A549 (cell line): ENCODE measurements at regions not wholly inside any gene's neighbourhood (a gene's known extent, or its start where the extent isn't known, plus 50 kb on each side); places are given as distances from the start of the nearest gene placed in this dataset.

ENCODE experiments used
- CBX2 ChIP-seq: fragments of 200-600 bp; sonication (generic); IDR thresholded peaks from 2 replicates; pipeline ENCODE4 v1.6.1; 2016; ENCODE audit warnings: low read depth, mild to moderate bottlenecking, borderline replicate concordance
- CBX8 ChIP-seq: fragments of 200-600 bp; sonication (generic); IDR thresholded peaks from 2 replicates; pipeline ENCODE4 v1.6.1; 2016
- CEBPB ChIP-seq, 2 experiments: fragments of >200 bp in 1 of 2; sonication (Bioruptor Twin) in 1 of 2; formaldehyde crosslinking in 1 of 2; IDR thresholded peaks; 2 replicates each; pipeline ENCODE4 v1.6.1; 2012 to 2016
- CHD2 ChIP-seq: fragments of 150-350 bp; IDR thresholded peaks from 2 replicates; pipeline ENCODE4 v1.6.1; 2014; ENCODE audit warnings: low read length; ENCODE audit not compliant: partially characterized antibody
- CTCF ChIP-seq: fragments of >200 bp; sonication (Bioruptor Twin); formaldehyde crosslinking; IDR thresholded peaks from 3 replicates; pipeline ENCODE4 v1.5.1; 2016
- EP300 ChIP-seq, 2 experiments: fragments of >200 bp; sonication (Bioruptor Twin); formaldehyde crosslinking; IDR thresholded peaks; 2 replicates in 1 of 2; 3 replicates in 1 of 2; pipeline ENCODE4 v1.6.1; 2016 to 2017
- HOXB13 ChIP-seq: fragments of 250-450 bp; sonication (Bioruptor Pico); IDR thresholded peaks from 2 replicates; pipeline ENCODE4 v1.5.0; 2020; ENCODE audit warnings: low read depth, mild to moderate bottlenecking, moderate library complexity
- MYC ChIP-seq: IDR thresholded peaks from 2 replicates; pipeline ENCODE4 v1.6.1; 2012; ENCODE audit warnings: mild to moderate bottlenecking, inconsistent platforms, low read length, improper control_type of control experiment, borderline replicate concordance
- NFE2L2 ChIP-seq: fragments of 150-350 bp; conservative IDR thresholded peaks from 2 replicates; pipeline ENCODE4 v1.6.1; 2014; ENCODE audit warnings: low read length
- POLR2A ChIP-seq: IDR thresholded peaks from 2 replicates; pipeline ENCODE4 v1.6.1; 2012; ENCODE audit warnings: mild to moderate bottlenecking, low read length
- TF ChIP-seq, protein P1 (sequence below): fragments of 450-650 bp; IDR thresholded peaks from 2 replicates; pipeline ENCODE4 v1.6.1; 2014; ENCODE audit warnings: antibody characterized with exemption
- TF ChIP-seq, protein P2 (sequence below): IDR thresholded peaks from 2 replicates; pipeline ENCODE4 v1.6.1; 2012

DNA sequence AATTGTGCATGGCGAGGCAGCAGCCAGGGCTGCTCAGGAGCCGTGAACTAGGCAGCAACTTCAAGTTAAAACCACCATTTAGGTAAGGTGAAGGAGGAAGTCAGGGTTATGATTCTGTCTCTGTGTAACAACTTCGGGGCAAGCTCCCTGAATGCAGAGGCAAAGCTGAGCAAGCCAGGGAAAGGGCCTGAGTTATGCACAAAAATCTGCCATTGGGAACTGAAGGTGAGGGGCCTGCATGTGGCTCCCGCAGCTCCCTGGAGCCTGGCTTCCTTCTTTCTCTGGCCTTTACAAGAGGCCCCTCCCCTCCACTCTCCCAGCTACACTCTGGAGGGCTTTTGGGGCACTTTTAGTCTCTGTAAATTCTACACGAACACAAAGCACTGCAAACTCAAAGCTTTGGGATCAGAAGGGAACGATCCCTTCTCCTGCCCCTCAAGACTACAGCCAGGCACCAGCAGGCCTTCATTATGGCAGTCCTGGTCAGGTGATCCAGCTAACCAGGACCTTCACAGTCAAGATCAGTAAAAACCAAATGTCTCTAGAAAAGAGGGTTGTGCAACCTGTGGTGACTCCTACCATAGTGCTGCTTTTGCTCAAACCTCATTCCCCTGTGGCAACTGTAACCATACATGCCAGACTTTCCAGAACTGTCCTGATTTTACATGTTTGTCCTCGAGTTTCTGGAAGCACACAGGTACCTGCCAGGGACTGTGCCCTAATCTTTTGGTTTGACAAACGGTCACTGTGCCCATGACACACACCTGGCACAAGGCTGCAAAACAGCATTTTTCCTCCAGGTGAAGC, 67.2 kb upstream of the PTGR2 start:
- no peak for TF ChIP-seq POLR2A
- no peak for TF ChIP-seq CTCF
- TF ChIP-seq, protein P1, sequence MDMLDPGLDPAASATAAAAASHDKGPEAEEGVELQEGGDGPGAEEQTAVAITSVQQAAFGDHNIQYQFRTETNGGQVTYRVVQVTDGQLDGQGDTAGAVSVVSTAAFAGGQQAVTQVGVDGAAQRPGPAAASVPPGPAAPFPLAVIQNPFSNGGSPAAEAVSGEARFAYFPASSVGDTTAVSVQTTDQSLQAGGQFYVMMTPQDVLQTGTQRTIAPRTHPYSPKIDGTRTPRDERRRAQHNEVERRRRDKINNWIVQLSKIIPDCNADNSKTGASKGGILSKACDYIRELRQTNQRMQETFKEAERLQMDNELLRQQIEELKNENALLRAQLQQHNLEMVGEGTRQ: no peak
- TF ChIP-seq CHD2: no peak
- TF ChIP-seq MYC: no peak
- no peak for TF ChIP-seq NFE2L2
- TF ChIP-seq CBX2: no peak
- TF ChIP-seq CBX8: no peak
- TF ChIP-seq, protein P2, sequence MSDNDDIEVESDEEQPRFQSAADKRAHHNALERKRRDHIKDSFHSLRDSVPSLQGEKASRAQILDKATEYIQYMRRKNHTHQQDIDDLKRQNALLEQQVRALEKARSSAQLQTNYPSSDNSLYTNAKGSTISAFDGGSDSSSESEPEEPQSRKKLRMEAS: no peak
- TF ChIP-seq EP300 (IDR thresholded peaks at IDR 0.05): no peak
- no peak for TF ChIP-seq HOXB13
- peak in 1 of 2 experiments; percentile 47; a peak in 1 of 4 replicates for TF ChIP-seq CEBPB (IDR thresholded peaks at IDR 0.05)
